ENCODE measurements at regions not wholly inside any gene's neighbourhood (a gene's known extent, or its start where the extent isn't known, plus 50 kb on each side); places are given as distances from the start of the nearest gene placed in this dataset.

DNA sequence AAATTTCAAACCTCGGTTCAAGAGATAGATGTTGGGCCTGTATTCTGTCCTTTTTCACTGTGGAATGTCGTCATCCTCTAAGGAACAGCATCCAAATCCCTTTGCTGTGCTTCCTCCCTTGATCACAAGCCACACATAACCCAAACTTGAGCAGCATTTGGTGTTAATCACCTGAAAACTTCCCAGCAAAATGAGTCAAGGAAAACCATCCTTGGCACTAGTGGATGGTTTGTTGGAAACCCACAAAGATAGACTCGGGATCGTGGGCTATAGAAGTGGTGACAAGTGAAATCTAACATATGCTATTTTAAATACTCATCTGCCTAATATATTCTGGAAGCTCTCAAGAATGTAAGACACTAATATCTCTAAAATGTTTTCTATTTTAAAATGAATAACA is 459.1 kb downstream of the SETD4 start:
- no peak for TF ChIP-seq CTCF (IDR thresholded peaks at IDR 0.05 in 8 of 11, conservative IDR thresholded peaks at IDR 0.05 in 3 of 11)
- TF ChIP-seq POLR2A (IDR thresholded peaks at IDR 0.05), result no peak
- TF ChIP-seq POLR2AphosphoS5 (IDR thresholded peaks at IDR 0.05), result no peak

All from spleen (tissue), 7 donors.